Neural cell (in vitro differentiated cells): ENCODE measurements at regions not wholly inside any gene's neighbourhood (a gene's known extent, or its start where the extent isn't known, plus 50 kb on each side); places are given as distances from the start of the nearest gene placed in this dataset.

Experiments
- H2AFZ ChIP-seq: fragments of 200-600, 300-800 bp; sonication (generic), shearing (Covaris generic); 2 replicates; pipeline ENCODE4 v1.6.0; 2014; ENCODE audit warnings: low read depth, mild to moderate bottlenecking, antibody characterized with exemption, low read length, moderate library complexity
- H3F3A ChIP-seq: fragments of 200-600 bp; shearing (Covaris generic); 2 replicates; pipeline ENCODE4 v1.6.1; 2016; ENCODE audit warnings: mild to moderate bottlenecking, moderate library complexity, mixed read lengths, antibody characterized with exemption, low read length; ENCODE audit not compliant: insufficient read depth, poor library complexity, severe bottlenecking
- H3K27ac ChIP-seq: fragments of 200-600, 300-800 bp; sonication (generic), shearing (Covaris generic); 2 replicates; pipeline ENCODE4 v1.5.1; 2014; ENCODE audit warnings: mild to moderate bottlenecking, low read length, moderate library complexity
- H3K27me3 ChIP-seq: fragments of 300-800, 200-600 bp; sonication (generic), shearing (Covaris generic); 2 replicates; pipeline ENCODE4 v1.6.0; 2014; ENCODE audit warnings: mild to moderate bottlenecking, low read depth, low read length, moderate library complexity; ENCODE audit not compliant: insufficient read depth
- H3K36me3 ChIP-seq: fragments of 300-800, 200-600 bp; sonication (generic), shearing (Covaris generic); 2 replicates; pipeline ENCODE4 v1.5.1; 2014; ENCODE audit warnings: mild to moderate bottlenecking, antibody characterized with exemption, low read length, moderate library complexity; ENCODE audit not compliant: insufficient read depth
- H3K4me2 ChIP-seq: fragments of 300-800, 200-600 bp; sonication (generic), shearing (Covaris generic); 2 replicates; pipeline ENCODE4 v1.6.0; 2014; ENCODE audit warnings: mild to moderate bottlenecking, low read length
- H3K4me3 ChIP-seq: fragments of 300-800, 200-600 bp; sonication (generic), shearing (Covaris generic); 2 replicates; pipeline ENCODE4 v1.5.1; 2014; ENCODE audit warnings: mild to moderate bottlenecking, low read length, moderate library complexity
- H3K79me2 ChIP-seq: fragments of 200-600 bp; shearing (Covaris generic); replicated peaks from 2 replicates; pipeline ENCODE4 v1.6.0; 2014; ENCODE audit warnings: mild to moderate bottlenecking, low read length, moderate library complexity; ENCODE audit not compliant: insufficient read depth
- H3K9ac ChIP-seq: fragments of 300-800, 200-600 bp; sonication (generic), shearing (Covaris generic); 2 replicates; pipeline ENCODE4 v1.6.1; 2016; ENCODE audit warnings: mild to moderate bottlenecking, low read length, mixed read lengths
- H3K9me2 ChIP-seq: fragments of 200-600 bp; shearing (Covaris generic); 2 replicates; pipeline ENCODE4 v1.6.1; 2016; ENCODE audit warnings: mild to moderate bottlenecking, low read length, mixed read lengths; ENCODE audit not compliant: insufficient read depth
- H3K9me3 ChIP-seq: fragments of 200-600, 300-800 bp; sonication (generic), shearing (Covaris generic); 2 replicates; pipeline ENCODE4 v1.6.1; 2016; ENCODE audit warnings: mild to moderate bottlenecking, mixed run types, low read length, moderate library complexity, mixed read lengths
- H4K20me1 ChIP-seq: fragments of 200-600 bp; shearing (Covaris generic); 2 replicates; pipeline ENCODE4 v1.6.1; 2016; ENCODE audit warnings: mild to moderate bottlenecking, mixed run types; ENCODE audit not compliant: insufficient read depth
- CTCF ChIP-seq: fragments of 450-650 bp; IDR thresholded peaks from 2 replicates; pipeline ENCODE4 v1.5.1; 2014; ENCODE audit warnings: antibody characterized with exemption, mild to moderate bottlenecking, moderate library complexity; ENCODE audit not compliant: poor library complexity, severe bottlenecking
- EP300 ChIP-seq: fragments of 450-650 bp; conservative IDR thresholded peaks from 2 replicates; pipeline ENCODE4 v1.6.1; 2014; ENCODE audit warnings: antibody characterized with exemption, mild to moderate bottlenecking, moderate library complexity; ENCODE audit not compliant: poor library complexity, severe bottlenecking
- EZH2 ChIP-seq: fragments of 200-600, 300-800 bp; shearing (Covaris generic), sonication (generic); IDR thresholded peaks from 2 replicates; pipeline ENCODE4 v1.6.1; 2014; ENCODE audit warnings: antibody characterized with exemption, low read length, borderline replicate concordance, mild to moderate bottlenecking; ENCODE audit not compliant: insufficient read depth, poor library complexity, severe bottlenecking
- MXI1 ChIP-seq: fragments of 450-650 bp; conservative IDR thresholded peaks from 2 replicates; pipeline ENCODE4 v1.6.1; 2014; ENCODE audit warnings: antibody characterized with exemption, mild to moderate bottlenecking; ENCODE audit not compliant: poor library complexity, severe bottlenecking
- POLR2AphosphoS5 ChIP-seq: IDR thresholded peaks from 2 replicates; pipeline ENCODE4 v1.6.1; 2012
- RAD21 ChIP-seq: fragments of 450-650 bp; conservative IDR thresholded peaks from 2 replicates; pipeline ENCODE4 v1.6.1; 2014; ENCODE audit warnings: antibody characterized with exemption, mild to moderate bottlenecking, moderate library complexity
- REST ChIP-seq: IDR thresholded peaks from 2 replicates; pipeline ENCODE4 v1.6.1; 2012; ENCODE audit warnings: borderline replicate concordance
- SMC3 ChIP-seq: fragments of 450-650 bp; conservative IDR thresholded peaks from 2 replicates; pipeline ENCODE4 v1.6.1; 2014; ENCODE audit warnings: antibody characterized with exemption, mild to moderate bottlenecking, moderate library complexity; ENCODE audit not compliant: poor library complexity
- TAF1 ChIP-seq: IDR thresholded peaks from 2 replicates; pipeline ENCODE4 v1.6.1; 2012; ENCODE audit warnings: low read depth

- Histone ChIP-seq H3K4me3 (no peak overlapping the region), H3K9ac (no peak overlapping the region), H2AFZ (no peak overlapping the region), H3K27me3 (no peaks in the 10 kb centered on the region), H3K79me2 (no peaks in the 10 kb centered on the region), H3K27ac (no peak overlapping the region), H3K4me2 (no peak overlapping the region), H4K20me1 (no peaks in the 10 kb centered on the region), H3K9me3 (no peaks in the 10 kb centered on the region), H3F3A (no peaks in the 10 kb centered on the region), H3K9me2 (no peaks in the 10 kb centered on the region), H3K36me3 (no peaks in the 10 kb centered on the region)
- no peak for TF ChIP-seq REST
- no peak for TF ChIP-seq MXI1
- TF ChIP-seq TAF1, result no peak
- TF ChIP-seq EZH2, result no peak
- TF ChIP-seq EP300, result no peak
- no peak for TF ChIP-seq RAD21
- TF ChIP-seq CTCF, result no peak
- TF ChIP-seq SMC3, result no peak
- TF ChIP-seq POLR2AphosphoS5, result no peak
Observed at GRCh38 chr18:57976230-57976773, 67.7 kb upstream of the NEDD4L start.

GRCh38 chr18:57975805-57976204, 68.2 kb upstream of the NEDD4L start:
- H4K20me1 ChIP-seq, result no peaks in the 10 kb centered on the region
- H2AFZ ChIP-seq, result no peak overlapping the region
- H3K79me2 ChIP-seq, result no peaks in the 10 kb centered on the region
- H3K9me3 ChIP-seq, result no peaks in the 10 kb centered on the region
- H3K27me3 ChIP-seq, result no peaks in the 10 kb centered on the region
- no peak overlapping the region for H3K27ac ChIP-seq
- H3K4me2 ChIP-seq, result no peak overlapping the region
- no peaks in the 10 kb centered on the region for H3K36me3 ChIP-seq
- H3F3A ChIP-seq, result no peaks in the 10 kb centered on the region
- no peak overlapping the region for H3K4me3 ChIP-seq
- no peak overlapping the region for H3K9ac ChIP-seq
- no peaks in the 10 kb centered on the region for H3K9me2 ChIP-seq
- no peak for TF ChIP-seq RAD21
- TF ChIP-seq POLR2AphosphoS5, result no peak
- no peak for TF ChIP-seq MXI1
- TF ChIP-seq REST, result no peak
- no peak for TF ChIP-seq CTCF
- no peak for TF ChIP-seq EZH2
- TF ChIP-seq EP300, result no peak
- no peak for TF ChIP-seq TAF1
- TF ChIP-seq SMC3, result no peak
